ENCODE measurements at regions not wholly inside any gene's neighbourhood (a gene's known extent, or its start where the extent isn't known, plus 50 kb on each side); places are given as distances from the start of the nearest gene placed in this dataset.
"Not testable (repeated sequence)": the region's sequence is repeated elsewhere in the genome, so short reads cannot be mapped to it uniquely, and the experiment has no call there.

DNA sequence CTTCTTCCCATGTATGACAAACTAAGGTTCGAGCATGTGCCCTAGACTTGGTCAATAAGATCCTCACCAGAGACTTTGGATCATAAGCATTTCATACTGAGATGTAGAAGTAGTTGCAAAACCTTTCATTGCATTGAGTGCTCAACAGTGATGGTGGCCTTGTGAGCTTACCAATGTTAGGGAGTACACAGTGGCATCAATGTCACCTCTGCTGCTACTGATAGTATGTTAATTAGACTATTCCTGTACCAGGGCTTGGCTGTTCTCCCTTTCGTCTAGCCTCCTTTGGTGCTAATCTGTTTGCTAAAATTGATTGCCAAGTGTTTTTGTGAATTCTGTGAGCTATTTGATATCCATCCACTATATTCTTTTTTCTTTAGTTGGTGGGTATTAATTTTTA lies 264.5 kb upstream of the SEMA3C start:
- intact Hi-C loops (cut with micrococcal nuclease; ENCODE audit: unreplicated experiment), result no loop called here
- DNase-seq, result no peak
- Histone ChIP-seq H3K4me3 (ENCODE audit: low read depth, low read length) (no peak overlapping the region), H3K9me3 (peaks cover 5% of the 10 kb centered on the region; the same call in 1 of the 2 replicates), H3K36me3 (ENCODE audit: control insufficient read depth, insufficient read depth, low read length) (no peaks in the 10 kb centered on the region), H3K4me1 (no peaks in the 10 kb centered on the region), H3K27me3 (replicated peaks; ENCODE audit: control insufficient read depth, insufficient read depth, low read length) (no peaks in the 10 kb centered on the region)
- no peaks in the 10 kb centered on the region for H3K27me3 Mint-ChIP-seq (ENCODE audit: insufficient read depth, unreplicated experiment)
- CTCF ChIA-PET, result no interaction called here
- H3K27ac Mint-ChIP-seq (ENCODE audit: unreplicated experiment), result no peak overlapping the region
- H3K4me1 Mint-ChIP-seq (ENCODE audit: low read depth, unreplicated experiment), result no peaks in the 10 kb centered on the region
- H3K36me3 Mint-ChIP-seq (ENCODE audit: insufficient read depth, unreplicated experiment), result peaks cover 5% of the 10 kb centered on the region
- TF ChIP-seq, protein P1, sequence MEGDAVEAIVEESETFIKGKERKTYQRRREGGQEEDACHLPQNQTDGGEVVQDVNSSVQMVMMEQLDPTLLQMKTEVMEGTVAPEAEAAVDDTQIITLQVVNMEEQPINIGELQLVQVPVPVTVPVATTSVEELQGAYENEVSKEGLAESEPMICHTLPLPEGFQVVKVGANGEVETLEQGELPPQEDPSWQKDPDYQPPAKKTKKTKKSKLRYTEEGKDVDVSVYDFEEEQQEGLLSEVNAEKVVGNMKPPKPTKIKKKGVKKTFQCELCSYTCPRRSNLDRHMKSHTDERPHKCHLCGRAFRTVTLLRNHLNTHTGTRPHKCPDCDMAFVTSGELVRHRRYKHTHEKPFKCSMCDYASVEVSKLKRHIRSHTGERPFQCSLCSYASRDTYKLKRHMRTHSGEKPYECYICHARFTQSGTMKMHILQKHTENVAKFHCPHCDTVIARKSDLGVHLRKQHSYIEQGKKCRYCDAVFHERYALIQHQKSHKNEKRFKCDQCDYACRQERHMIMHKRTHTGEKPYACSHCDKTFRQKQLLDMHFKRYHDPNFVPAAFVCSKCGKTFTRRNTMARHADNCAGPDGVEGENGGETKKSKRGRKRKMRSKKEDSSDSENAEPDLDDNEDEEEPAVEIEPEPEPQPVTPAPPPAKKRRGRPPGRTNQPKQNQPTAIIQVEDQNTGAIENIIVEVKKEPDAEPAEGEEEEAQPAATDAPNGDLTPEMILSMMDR (IDR thresholded peaks at IDR 0.05; ENCODE audit: insufficient read depth in 1 of 2, low read depth in 1 of 2, low read length in 1 of 2, severe bottlenecking in 1 of 2, unreplicated experiment in 1 of 2), result no peak
- BruUV-seq (replicated peaks), result no TSS peak
- H3K4me3 Mint-ChIP-seq (ENCODE audit: unreplicated experiment), result no peak overlapping the region
- peaks cover 11% of the 10 kb centered on the region for H3K9me3 Mint-ChIP-seq (ENCODE audit: unreplicated experiment)
- POLR2A ChIA-PET, result no interaction called here

DNA sequence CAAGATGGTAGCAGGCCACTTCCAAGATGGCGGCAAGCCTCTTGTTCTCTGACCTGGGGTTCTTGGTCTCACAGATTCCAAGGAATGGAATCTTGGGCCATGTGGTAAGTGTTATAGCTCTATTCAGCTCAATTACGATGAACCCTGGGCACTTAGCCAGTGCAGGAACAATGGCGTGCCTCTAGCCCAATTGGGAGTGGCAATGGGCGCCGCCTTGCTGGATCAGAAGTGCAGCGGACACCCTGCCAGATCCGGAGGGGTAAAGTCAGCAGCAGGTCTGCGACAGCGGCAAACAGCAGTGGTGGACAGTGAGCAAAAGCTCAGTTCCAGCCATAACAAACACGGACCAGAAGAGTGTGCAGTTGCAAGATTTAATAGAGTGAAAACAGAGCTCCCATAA lies 263.2 kb upstream of the SEMA3C start:
- H3K27me3 Mint-ChIP-seq (ENCODE audit: insufficient read depth, unreplicated experiment); H3K4me3 Mint-ChIP-seq (ENCODE audit: unreplicated experiment); H3K4me1 Mint-ChIP-seq (ENCODE audit: low read depth, unreplicated experiment); CTCF ChIA-PET; DNase-seq; POLR2A ChIA-PET; intact Hi-C loops (cut with micrococcal nuclease; ENCODE audit: unreplicated experiment); H3K4me3 ChIP-seq (ENCODE audit: low read depth, low read length); H3K27me3 ChIP-seq (replicated peaks; ENCODE audit: control insufficient read depth, insufficient read depth, low read length); H3K36me3 Mint-ChIP-seq (ENCODE audit: insufficient read depth, unreplicated experiment); H3K27ac Mint-ChIP-seq (ENCODE audit: unreplicated experiment); H3K4me1 ChIP-seq; H3K36me3 ChIP-seq (ENCODE audit: control insufficient read depth, insufficient read depth, low read length); H3K9me3 ChIP-seq; BruUV-seq (replicated peaks): not testable (repeated sequence)
- H3K9me3 Mint-ChIP-seq (ENCODE audit: unreplicated experiment), result peaks cover 11% of the 10 kb centered on the region

DNA sequence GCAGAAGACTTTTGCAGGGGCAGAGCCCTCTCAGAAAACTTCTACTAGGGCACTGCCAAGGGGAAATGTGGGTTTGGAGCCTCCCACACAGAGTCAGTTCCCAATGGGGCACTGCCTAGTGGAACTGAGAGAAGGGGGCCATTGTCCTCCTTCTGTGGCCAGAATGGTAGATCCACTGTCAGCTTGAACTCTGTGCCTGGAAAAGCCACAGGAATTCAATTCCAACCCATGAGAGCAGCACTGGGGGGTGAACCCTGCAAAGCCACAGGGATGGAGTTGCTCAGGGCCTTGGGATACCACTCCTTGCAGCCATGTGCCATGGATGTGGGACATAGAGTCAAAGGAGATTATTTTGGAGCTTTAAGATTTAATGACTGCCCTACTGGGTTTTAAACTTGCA lies 262.2 kb upstream of the SEMA3C start:
- H3K4me1 Mint-ChIP-seq (ENCODE audit: low read depth, unreplicated experiment), result no peaks in the 10 kb centered on the region
- no peaks in the 10 kb centered on the region for H3K27me3 ChIP-seq (replicated peaks; ENCODE audit: control insufficient read depth, insufficient read depth, low read length)
- no peak overlapping the region for H3K4me3 ChIP-seq (ENCODE audit: low read depth, low read length)
- TF ChIP-seq, protein P1 (IDR thresholded peaks at IDR 0.05; ENCODE audit: insufficient read depth in 1 of 2, low read depth in 1 of 2, low read length in 1 of 2, severe bottlenecking in 1 of 2, unreplicated experiment in 1 of 2), result no peak
- peaks cover 5% of the 10 kb centered on the region; the same call in 1 of the 2 replicates for H3K9me3 ChIP-seq
- ChIA-PET POLR2A (no interaction called here), CTCF (no interaction called here)
- no TSS peak for BruUV-seq (replicated peaks)
- no peak overlapping the region for H3K4me3 Mint-ChIP-seq (ENCODE audit: unreplicated experiment)
- intact Hi-C loops (cut with micrococcal nuclease; ENCODE audit: unreplicated experiment), result no loop called here
- peaks cover 11% of the 10 kb centered on the region for H3K9me3 Mint-ChIP-seq (ENCODE audit: unreplicated experiment)
- no peaks in the 10 kb centered on the region for H3K27me3 Mint-ChIP-seq (ENCODE audit: insufficient read depth, unreplicated experiment)
- no peak overlapping the region for H3K27ac Mint-ChIP-seq (ENCODE audit: unreplicated experiment)
- peaks cover 6% of the 10 kb centered on the region for H3K4me1 ChIP-seq
- no peaks in the 10 kb centered on the region for H3K36me3 ChIP-seq (ENCODE audit: control insufficient read depth, insufficient read depth, low read length)
- no peak for DNase-seq
- peaks cover 5% of the 10 kb centered on the region for H3K36me3 Mint-ChIP-seq (ENCODE audit: insufficient read depth, unreplicated experiment)

DNA sequence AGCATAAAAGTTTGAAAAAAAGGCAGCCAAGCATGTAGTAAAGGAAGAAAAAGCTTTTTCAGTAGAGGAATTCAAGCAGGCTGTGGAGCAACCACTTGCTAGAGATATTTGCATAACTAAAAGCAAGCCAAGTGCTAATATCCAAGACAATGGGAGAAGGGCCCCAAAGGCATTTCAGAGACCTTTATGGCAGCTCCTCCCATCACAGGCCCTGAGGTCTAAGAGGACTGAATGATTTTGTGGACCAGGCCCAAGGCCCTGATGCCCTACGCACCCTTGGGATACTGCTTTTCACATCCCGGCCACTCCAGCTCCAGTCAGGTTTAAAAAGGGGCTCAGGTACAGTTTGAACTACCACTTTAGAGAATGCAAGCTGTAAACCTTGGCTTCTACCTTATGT lies 261.7 kb upstream of the SEMA3C start:
- BruUV-seq (replicated peaks), result no TSS peak
- intact Hi-C loops (cut with micrococcal nuclease; ENCODE audit: unreplicated experiment), result no loop called here
- Histone ChIP-seq H3K27me3 (replicated peaks; ENCODE audit: control insufficient read depth, insufficient read depth, low read length) (no peaks in the 10 kb centered on the region), H3K9me3 (peaks cover 5% of the 10 kb centered on the region; the same call in 1 of the 2 replicates), H3K36me3 (ENCODE audit: control insufficient read depth, insufficient read depth, low read length) (no peaks in the 10 kb centered on the region), H3K4me1 (peaks cover 10% of the 10 kb centered on the region), H3K4me3 (ENCODE audit: low read depth, low read length) (no peak overlapping the region)
- TF ChIP-seq, protein P1 (IDR thresholded peaks at IDR 0.05; ENCODE audit: insufficient read depth in 1 of 2, low read depth in 1 of 2, low read length in 1 of 2, severe bottlenecking in 1 of 2, unreplicated experiment in 1 of 2), result no peak
- H3K27me3 Mint-ChIP-seq (ENCODE audit: insufficient read depth, unreplicated experiment), result no peaks in the 10 kb centered on the region
- CTCF ChIA-PET, result no interaction called here
- peaks cover 6% of the 10 kb centered on the region for H3K36me3 Mint-ChIP-seq (ENCODE audit: insufficient read depth, unreplicated experiment)
- H3K4me3 Mint-ChIP-seq (ENCODE audit: unreplicated experiment), result no peak overlapping the region
- no peak overlapping the region for H3K27ac Mint-ChIP-seq (ENCODE audit: unreplicated experiment)
- DNase-seq, result no peak
- POLR2A ChIA-PET, result no interaction called here
- peaks cover 11% of the 10 kb centered on the region for H3K9me3 Mint-ChIP-seq (ENCODE audit: unreplicated experiment)
- H3K4me1 Mint-ChIP-seq (ENCODE audit: low read depth, unreplicated experiment), result peaks cover 4% of the 10 kb centered on the region
